GM23248 (cell line): ENCODE measurements at regions not wholly inside any gene's neighbourhood (a gene's known extent, or its start where the extent isn't known, plus 50 kb on each side); places are given as distances from the start of the nearest gene placed in this dataset.

Experiments used
- EZH2 ChIP-seq: fragments of 200-600 bp; sonication (generic); IDR thresholded peaks from 2 replicates; pipeline ENCODE4 v1.6.1; 2018; ENCODE audit warnings: antibody characterized with exemption, mild to moderate bottlenecking; ENCODE audit not compliant: insufficient read depth, poor library complexity, severe bottlenecking
- EZH2phosphoT487 ChIP-seq: fragments of 200-600 bp; sonication (generic); IDR thresholded peaks from 2 replicates; pipeline ENCODE4 v1.6.1; 2018; ENCODE audit warnings: antibody characterized with exemption, moderate library complexity, mild to moderate bottlenecking, low read depth; ENCODE audit not compliant: insufficient read depth

DNA sequence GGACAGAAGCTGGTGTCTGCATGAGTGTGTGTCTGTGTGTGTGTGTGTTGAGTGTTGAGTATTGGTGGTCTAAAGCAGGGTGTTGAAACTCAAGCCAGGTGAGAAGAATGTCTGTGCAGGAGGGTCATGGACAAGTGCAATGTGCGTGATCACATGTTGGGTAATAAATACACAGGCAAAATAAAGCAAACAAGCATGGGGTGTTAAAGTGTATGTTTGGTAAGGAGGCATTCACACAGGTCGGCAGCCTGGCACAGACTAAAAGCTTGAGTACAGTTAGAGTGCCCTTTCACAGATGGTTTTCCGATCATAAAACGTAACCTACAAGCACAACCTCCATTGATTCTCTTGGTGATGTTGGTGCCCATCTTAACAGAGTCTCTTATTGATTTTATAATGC, 476.9 kb upstream of the KLHL1 start:
- TF ChIP-seq EZH2phosphoT487 (no peak), EZH2 (no peak)
